NCI-H1436 treated with DMSO at 0.1 percent for 48 hours (cell line): ENCODE measurements at regions not wholly inside any gene's neighbourhood (a gene's known extent, or its start where the extent isn't known, plus 50 kb on each side); places are given as distances from the start of the nearest gene placed in this dataset.

Experiments used
- DNase-seq: peaks from one replicate; lab custom pipeline; 2025; lab: John Stamatoyannopoulos, UW

GRCh38 chr14:27384124-27384523 lies 786.3 kb upstream of the NOVA1 start:
- no peak for DNase-seq

GRCh38 chr14:27386391-27386790 lies 788.6 kb upstream of the NOVA1 start:
- DNase-seq: no peak

GRCh38 chr14:27387463-27387862 lies 789.6 kb upstream of the NOVA1 start:
- no peak for DNase-seq

GRCh38 chr14:27389402-27389801 lies 791.6 kb upstream of the NOVA1 start:
- no peak for DNase-seq

- DNase-seq: no peak
Observed at GRCh38 chr14:27390155-27390554, 792.3 kb upstream of the NOVA1 start.

- no peak for DNase-seq
Observed at GRCh38 chr14:27391331-27391730, 793.5 kb upstream of the NOVA1 start.

- DNase-seq: no peak
Observed at GRCh38 chr14:27392153-27392552, 794.3 kb upstream of the NOVA1 start.

GRCh38 chr14:27409944-27410343 lies 812.1 kb upstream of the NOVA1 start:
- DNase-seq: no peak

- DNase-seq: no peak
Observed at GRCh38 chr14:27410981-27411380, 813.1 kb upstream of the NOVA1 start.

- no peak for DNase-seq
Observed at GRCh38 chr14:27427796-27428195, 830.0 kb upstream of the NOVA1 start.

GRCh38 chr14:27435923-27436670 lies 838.3 kb upstream of the NOVA1 start:
- no peak for DNase-seq

- DNase-seq: no peak
Observed at GRCh38 chr14:27484633-27485032, 886.8 kb upstream of the NOVA1 start.

- no peak for DNase-seq
Observed at GRCh38 chr14:27485193-27485592, 887.4 kb upstream of the NOVA1 start.

- no peak for DNase-seq
Observed at GRCh38 chr14:27506272-27506671, 908.4 kb upstream of the NOVA1 start.

GRCh38 chr14:27528328-27528727 lies 930.5 kb upstream of the NOVA1 start:
- DNase-seq: peak; percentile 19

- DNase-seq: no peak
Observed at GRCh38 chr14:27536748-27537147, 938.9 kb upstream of the NOVA1 start.

- no peak for DNase-seq
Observed at GRCh38 chr14:27546111-27546510, 948.3 kb upstream of the NOVA1 start.

GRCh38 chr14:27553790-27554189 lies 956.0 kb upstream of the NOVA1 start:
- DNase-seq: no peak

- no peak for DNase-seq
Observed at GRCh38 chr14:27557445-27557844, 959.6 kb upstream of the NOVA1 start.

GRCh38 chr14:27559848-27560247 lies 962.0 kb upstream of the NOVA1 start:
- DNase-seq: no peak

- no peak for DNase-seq
Observed at GRCh38 chr14:27566843-27567382, 969.1 kb upstream of the NOVA1 start.

- no peak for DNase-seq
Observed at GRCh38 chr14:27573018-27573417, 975.2 kb upstream of the NOVA1 start.

- no peak for DNase-seq
Observed at GRCh38 chr14:27587103-27587502, 989.3 kb upstream of the NOVA1 start.

- DNase-seq: no peak
Observed at GRCh38 chr14:27605282-27605681, 1007.4 kb upstream of the NOVA1 start.
